HG03039 (cell line): ENCODE measurements at regions not wholly inside any gene's neighbourhood (a gene's known extent, or its start where the extent isn't known, plus 50 kb on each side); places are given as distances from the start of the nearest gene placed in this dataset.

Experiments
- ATAC-seq: cut with Tn5 transposase; IDR thresholded peaks from one replicate; pipeline ENCODE4 v1.9.1; 2021; ENCODE audit warnings: mild to moderate bottlenecking, moderate library complexity; ENCODE audit not compliant: unreplicated experiment

- no peak for ATAC-seq
These were observed 105.1 kb upstream of the RPL38 start for GRCh38 chr17:74098136-74099024.

DNA sequence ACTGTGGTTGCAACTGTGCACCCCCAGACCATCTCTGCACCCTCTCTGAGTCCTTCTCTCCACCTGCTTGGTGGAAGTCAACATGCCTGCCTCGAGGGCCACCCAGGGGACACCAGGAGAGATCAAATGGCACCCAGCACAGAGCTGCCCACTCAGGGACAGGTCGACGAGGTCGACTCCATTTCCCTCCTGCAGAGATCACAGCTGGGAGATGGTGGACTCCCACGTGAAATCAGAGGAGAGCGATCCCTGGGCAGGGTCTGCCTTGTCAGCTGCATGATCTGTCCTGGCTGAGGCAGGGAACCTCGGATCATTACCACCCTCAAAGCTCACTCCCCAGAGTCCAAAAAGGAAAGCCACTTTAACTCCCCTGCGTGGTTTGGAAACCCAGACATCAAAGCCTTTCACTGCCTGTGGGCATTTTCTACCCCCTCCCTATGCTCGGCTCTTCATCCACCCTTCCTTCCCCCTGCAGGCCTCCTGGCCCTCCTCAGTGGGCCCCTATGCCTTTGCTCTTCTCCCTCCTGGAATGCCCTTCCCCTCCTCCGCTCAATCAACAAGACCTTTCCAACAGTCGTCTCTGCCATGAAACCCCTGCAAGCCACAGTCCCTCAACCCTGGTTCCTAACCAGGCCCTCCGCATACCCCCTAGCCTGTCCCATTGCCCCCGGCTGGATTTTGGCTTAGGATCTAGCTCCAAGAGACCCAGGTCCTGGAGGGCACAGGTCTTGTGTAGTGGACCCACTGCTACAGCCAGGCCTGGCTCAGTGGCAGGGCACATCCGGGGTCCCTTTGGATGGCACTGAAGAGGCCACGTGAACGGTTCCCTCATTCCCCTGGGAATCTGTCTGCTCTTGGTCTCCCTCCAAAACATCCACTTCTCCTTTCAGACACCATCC, 103.8 kb upstream of the RPL38 start:
- no peak for ATAC-seq

GRCh38 chr17:74104921-74105320, 98.6 kb upstream of the RPL38 start:
- ATAC-seq: no peak

DNA sequence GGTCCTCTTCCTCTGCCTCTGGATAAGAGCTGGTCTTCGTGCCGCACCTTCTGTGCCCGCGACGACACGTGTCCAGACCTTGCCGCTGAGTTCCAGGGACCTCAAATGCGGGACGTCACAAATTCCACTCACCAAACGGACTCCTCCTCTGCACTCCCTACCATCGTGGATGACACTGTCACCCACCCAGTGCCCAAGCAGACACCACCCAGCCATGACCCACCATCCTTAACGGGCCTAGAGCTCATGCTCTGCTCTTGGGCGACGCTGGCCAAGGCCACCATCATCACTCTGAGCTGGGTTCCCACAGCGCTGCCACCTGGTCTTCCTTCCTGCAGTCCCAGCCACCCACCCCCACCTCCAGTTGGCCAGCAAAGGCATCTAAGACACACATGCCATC, 96.4 kb upstream of the RPL38 start:
- ATAC-seq: no peak

DNA sequence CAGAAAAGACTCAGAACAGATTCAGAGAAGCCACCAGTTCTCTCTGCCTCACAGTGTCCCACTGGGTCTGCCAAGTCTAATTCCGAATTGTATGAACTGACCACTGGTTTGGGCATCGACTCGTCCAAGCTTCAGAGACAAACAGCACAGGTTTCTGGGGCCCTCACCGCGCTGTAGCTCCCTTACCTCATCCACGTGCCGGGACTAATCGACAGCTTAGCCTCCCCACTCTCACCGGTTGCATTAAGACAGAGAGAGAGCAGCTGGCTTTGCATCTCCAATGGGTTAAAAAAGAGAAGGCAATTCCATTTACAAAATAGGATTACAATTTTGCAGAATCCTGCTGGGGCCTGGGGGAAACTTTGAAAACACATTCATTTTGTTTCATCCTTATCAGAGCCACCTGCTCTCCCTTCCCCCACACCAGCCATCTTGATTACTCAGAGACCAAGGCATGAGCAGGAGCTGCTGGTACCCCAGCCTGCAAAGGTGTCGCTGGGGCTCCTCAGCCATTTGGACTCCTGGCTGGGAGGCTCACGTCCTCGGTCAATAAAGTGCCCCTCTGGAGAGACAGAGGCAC, 95.3 kb upstream of the RPL38 start:
- no peak for ATAC-seq

GRCh38 chr17:74110467-74110866, 93.0 kb upstream of the RPL38 start:
- no peak for ATAC-seq

- ATAC-seq: no peak
These were observed 90.2 kb upstream of the RPL38 start for GRCh38 chr17:74113326-74113725.

DNA sequence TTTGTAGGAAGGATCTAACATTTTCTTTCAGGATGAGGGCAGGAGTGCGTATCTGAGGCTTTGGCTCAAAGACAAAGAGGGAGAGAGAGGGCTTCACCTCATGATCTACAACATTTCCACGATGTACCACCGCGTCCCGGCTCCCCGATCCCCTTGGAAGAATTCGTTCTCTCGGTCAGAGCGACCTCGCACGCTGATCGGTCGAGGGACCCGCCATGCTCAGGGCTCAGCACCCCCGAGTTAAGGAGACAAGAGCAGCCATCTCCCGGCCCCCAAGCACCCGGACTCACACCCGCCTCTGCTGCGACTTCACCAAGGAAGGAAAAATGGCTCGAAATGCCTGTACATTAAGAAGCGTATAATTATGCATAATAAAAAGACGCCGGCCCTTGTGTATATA, 89.5 kb upstream of the RPL38 start:
- ATAC-seq: no peak

GRCh38 chr17:74114881-74115470, 88.5 kb upstream of the RPL38 start:
- ATAC-seq: no peak

DNA sequence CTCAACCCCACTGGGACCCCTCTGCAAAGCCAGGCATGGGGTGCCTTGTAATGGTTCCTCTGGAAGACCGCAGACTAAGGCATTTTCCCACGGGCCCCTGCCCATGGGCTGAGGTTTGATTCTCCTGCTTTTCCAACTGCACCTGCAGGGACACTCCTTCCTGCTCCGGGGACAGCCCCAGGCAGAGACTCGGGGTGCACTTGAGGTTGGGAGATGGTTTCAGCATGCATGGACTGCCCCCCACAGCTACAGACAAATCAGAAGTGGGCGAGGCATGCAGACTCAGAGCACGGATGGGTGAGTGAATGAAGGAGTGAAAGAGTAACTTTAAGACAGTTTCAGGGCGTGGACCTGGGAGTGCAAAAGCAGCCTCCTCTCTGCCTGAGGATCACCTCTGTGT, 87.9 kb upstream of the RPL38 start:
- no peak for ATAC-seq

DNA sequence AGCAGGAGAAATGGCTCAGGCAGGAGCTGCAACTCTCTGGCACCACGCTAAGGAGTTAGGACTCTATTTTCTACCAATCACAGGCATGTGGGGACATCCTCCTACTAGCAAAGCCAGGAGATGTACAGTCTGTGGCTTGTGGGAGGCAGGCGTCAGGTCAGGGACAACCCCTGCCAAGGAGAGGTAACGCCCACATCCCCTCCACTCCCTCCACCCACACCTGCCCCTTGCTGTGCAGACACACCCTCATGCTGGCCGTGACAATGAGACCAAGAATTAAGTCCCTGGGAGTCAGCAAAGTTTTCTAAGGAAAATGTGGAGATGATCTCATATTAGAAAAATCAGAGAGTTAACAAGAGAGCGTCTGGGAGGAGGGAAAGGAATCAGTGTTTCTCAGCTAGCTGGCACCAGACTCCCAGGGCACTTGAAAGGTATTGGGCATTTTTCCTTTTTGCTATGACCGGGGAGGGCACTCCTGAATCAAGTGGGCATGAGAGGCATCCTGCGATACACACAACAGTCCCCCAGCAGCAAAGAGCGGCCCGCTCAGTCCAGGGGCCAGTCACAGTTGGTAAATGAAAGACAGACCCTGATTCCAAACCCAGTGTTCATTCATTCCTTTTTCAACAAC, 87.3 kb upstream of the RPL38 start:
- no peak for ATAC-seq

GRCh38 chr17:74117087-74117698, 86.3 kb upstream of the RPL38 start:
- no peak for ATAC-seq

DNA sequence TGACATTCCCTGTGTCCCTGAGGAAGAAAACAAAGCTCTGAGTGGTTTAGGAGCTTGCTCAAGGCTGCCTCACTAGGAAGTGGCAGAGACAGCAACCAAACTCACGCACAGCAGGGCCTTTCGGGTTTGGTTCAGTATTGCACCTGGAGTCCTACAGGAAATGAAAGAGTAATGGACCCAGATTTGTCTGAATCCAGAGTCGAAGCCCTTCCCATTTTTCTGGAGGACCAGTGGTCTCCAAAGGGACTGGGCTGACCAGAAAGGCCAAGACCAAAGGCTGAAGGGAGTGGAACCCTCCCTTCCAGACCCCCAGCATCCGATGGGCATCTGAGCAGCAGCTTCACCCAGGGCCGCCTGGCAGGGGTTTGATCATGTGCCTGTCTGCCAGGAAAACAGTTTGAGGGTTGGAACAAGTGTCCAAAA, 85.5 kb upstream of the RPL38 start:
- ATAC-seq: no peak

- no peak for ATAC-seq
These were observed 85.0 kb upstream of the RPL38 start for GRCh38 chr17:74118504-74118903.

- ATAC-seq: no peak
These were observed 84.4 kb upstream of the RPL38 start for GRCh38 chr17:74119049-74119580.

DNA sequence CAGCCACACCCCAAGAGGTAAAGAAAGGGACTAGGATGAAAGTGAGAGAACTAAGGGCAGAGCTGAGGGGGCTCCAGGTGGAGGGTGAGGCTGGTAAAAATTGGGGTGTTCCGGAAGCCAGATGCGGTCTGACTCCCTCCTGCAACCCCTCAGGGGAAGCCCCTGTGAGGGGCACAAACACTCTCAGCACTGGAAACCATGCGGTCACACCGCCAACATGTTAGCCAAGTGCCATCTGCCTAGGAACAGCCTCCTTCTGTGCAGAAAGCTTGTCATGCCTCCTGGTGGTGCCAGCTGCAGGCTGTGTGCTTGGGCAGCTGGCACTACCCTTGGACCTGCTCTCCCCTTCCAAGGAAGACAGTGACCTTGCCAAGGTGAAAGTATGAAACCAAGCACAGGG, 83.5 kb upstream of the RPL38 start:
- ATAC-seq: no peak

DNA sequence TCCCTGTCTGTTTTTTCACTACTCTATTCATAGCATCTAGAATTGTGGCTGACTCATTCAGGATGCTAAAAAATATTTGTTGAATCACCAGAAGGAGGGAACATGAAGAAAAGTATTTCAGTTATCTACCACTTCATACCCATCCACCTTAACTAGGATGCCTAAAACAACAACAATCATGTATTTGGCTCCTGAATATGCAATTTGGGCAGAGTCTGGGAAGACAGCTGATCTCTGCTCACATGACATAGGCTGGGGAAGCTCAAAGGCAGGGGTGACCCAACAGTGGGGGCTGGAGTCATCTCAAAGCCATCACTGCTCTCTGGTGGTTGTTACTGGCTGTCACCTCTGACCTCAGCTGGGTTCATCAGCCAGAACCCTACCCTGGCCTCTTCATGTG, 80.1 kb upstream of the RPL38 start:
- ATAC-seq: no peak

- ATAC-seq: no peak
These were observed 79.5 kb upstream of the RPL38 start for GRCh38 chr17:74123866-74124444.

DNA sequence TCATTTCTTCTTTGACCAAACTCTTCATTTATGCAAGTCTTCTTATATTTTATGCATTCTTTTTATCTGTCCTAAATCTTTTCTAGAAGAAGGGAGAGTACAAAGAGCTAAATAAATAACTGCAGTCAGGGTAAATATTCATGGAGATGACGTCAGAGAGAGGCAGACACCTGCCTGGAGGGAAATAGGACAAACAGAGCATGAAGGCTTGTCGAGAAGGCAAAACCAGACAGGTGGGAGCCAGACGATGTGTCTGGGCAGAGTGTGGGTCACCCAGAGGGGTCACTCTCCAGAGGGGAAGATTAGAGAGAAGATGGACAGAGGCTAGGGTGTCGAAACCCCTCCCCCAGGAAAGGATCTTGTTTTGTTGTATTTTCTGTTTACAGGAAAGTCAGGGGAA, 78.3 kb upstream of the RPL38 start:
- ATAC-seq: no peak
